Common myeloid progenitor, CD34-positive (primary cell): ENCODE measurements at regions not wholly inside any gene's neighbourhood (a gene's known extent, or its start where the extent isn't known, plus 50 kb on each side); places are given as distances from the start of the nearest gene placed in this dataset.

Experiments
- CTCF ChIA-PET: fragments of 350-600 bp; sonication (Branson Sonifier 250); formaldehyde crosslinking; loops from one replicate; lab custom pipeline; 2021; ENCODE audit warnings: antibody characterized with exemption; lab: Charles Lee
- POLR2A ChIA-PET: fragments of 350-600 bp; sonication (Branson Sonifier 250); formaldehyde crosslinking; loops from one replicate; lab custom pipeline; 2021; ENCODE audit warnings: antibody characterized with exemption; lab: Charles Lee
- DNase-seq, 3 donors: peaks; one replicate each; pipeline versions ENCODE4 v3.0.0 to v3.0.0-alpha.2; 2013
- H3K27ac ChIP-seq, 2 experiments: 1 replicate in 1 of 2; 2 replicates in 1 of 2; pipeline ENCODE4 v1.7.0; 2013; ENCODE audit warnings: inconsistent platforms in 2 of 2, low read length in 2 of 2, mild to moderate bottlenecking in 2 of 2, low read depth in 1 of 2, moderate library complexity in 1 of 2; ENCODE audit not compliant: severe bottlenecking in 2 of 2, insufficient read depth in 1 of 2, poor library complexity in 1 of 2
- H3K27me3 ChIP-seq, 5 experiments: replicated peaks in 2 of 5; 1 replicate in 3 of 5; 2 replicates in 2 of 5; pipeline versions ENCODE4 v1.6.1 to v1.7.0; 2013; ENCODE audit warnings: low read length in 4 of 5, mild to moderate bottlenecking in 2 of 5, moderate library complexity in 2 of 5, inconsistent platforms in 1 of 5; ENCODE audit not compliant: insufficient read depth in 5 of 5, control insufficient read depth in 4 of 5
- H3K36me3 ChIP-seq, 4 experiments: 1 replicate in 2 of 4; 2 replicates in 2 of 4; pipeline versions ENCODE4 v1.6.1 to v1.7.0; 2013; ENCODE audit warnings: low read length in 3 of 4, control low read depth in 1 of 4, mild to moderate bottlenecking in 1 of 4; ENCODE audit not compliant: control insufficient read depth in 4 of 4, insufficient read depth in 4 of 4
- H3K4me1 ChIP-seq, 4 experiments: 1 replicate in 3 of 4; 2 replicates in 1 of 4; pipeline versions ENCODE4 v1.6.1 to v1.7.1; 2013; ENCODE audit warnings: low read length in 3 of 4, mild to moderate bottlenecking in 3 of 4, control low read depth in 1 of 4, inconsistent platforms in 1 of 4, moderate library complexity in 1 of 4; ENCODE audit not compliant: control insufficient read depth in 4 of 4, insufficient read depth in 4 of 4; ENCODE audit errors: control extremely low read depth in 1 of 4
- H3K4me3 ChIP-seq, 7 experiments: 1 replicate in 4 of 7; 2 replicates in 3 of 7; pipeline versions ENCODE4 v1.5.1 to v1.7.0; 2013; ENCODE audit warnings: mild to moderate bottlenecking in 7 of 7, low read length in 6 of 7, moderate library complexity in 6 of 7, inconsistent platforms in 2 of 7, low read depth in 2 of 7, control low read depth in 1 of 7; ENCODE audit not compliant: insufficient read depth in 4 of 7, control insufficient read depth in 1 of 7; ENCODE audit errors: extremely low read depth in 1 of 7
- H3K9me3 ChIP-seq, 5 experiments: 1 replicate in 4 of 5; 2 replicates in 1 of 5; pipeline versions ENCODE4 v1.6.1 to v1.7.1; 2013; ENCODE audit warnings: low read length in 4 of 5, mild to moderate bottlenecking in 2 of 5, inconsistent platforms in 1 of 5, low read depth in 1 of 5, moderate library complexity in 1 of 5; ENCODE audit not compliant: control insufficient read depth in 4 of 5, insufficient read depth in 2 of 5; ENCODE audit errors: control extremely low read depth in 1 of 5
- WGBS: methylation state at CpG from one replicate; pipeline ENCODE4 v1.1.5; 2013; ENCODE audit not compliant: insufficient coverage; 5-methylcytosine and 5-hydroxymethylcytosine counted together

GRCh38 chr12:74381958-74382357 lies 155.7 kb upstream of the ATXN7L3B start:
- CTCF ChIA-PET = no interaction called here
- POLR2A ChIA-PET = no interaction called here
- Histone ChIP-seq H3K27ac (no peak overlapping the region), H3K4me1 (no peaks in the 10 kb centered on the region), H3K36me3 (no peaks in the 10 kb centered on the region), H3K4me3 (no peak overlapping the region), H3K9me3 (no peaks in the 10 kb centered on the region), H3K27me3 (no peaks in the 10 kb centered on the region)
- DNase-seq = no peak
- 100% methylated on average over 1 of the region's 2 CpGs for WGBS

GRCh38 chr12:74382983-74383382 lies 154.7 kb upstream of the ATXN7L3B start:
- Histone ChIP-seq H3K36me3 (no peaks in the 10 kb centered on the region), H3K4me3 (no peak overlapping the region), H3K9me3 (no peaks in the 10 kb centered on the region), H3K4me1 (no peaks in the 10 kb centered on the region), H3K27me3 (no peaks in the 10 kb centered on the region), H3K27ac (no peak overlapping the region)
- ChIA-PET CTCF (interaction anchor here (0.8 kb wide), 1 partner anchor 9 kb away, joined by 3 read pairs; no protein-coding TSS in a partner anchor), POLR2A (no interaction called here)
- no peak for DNase-seq

DNA sequence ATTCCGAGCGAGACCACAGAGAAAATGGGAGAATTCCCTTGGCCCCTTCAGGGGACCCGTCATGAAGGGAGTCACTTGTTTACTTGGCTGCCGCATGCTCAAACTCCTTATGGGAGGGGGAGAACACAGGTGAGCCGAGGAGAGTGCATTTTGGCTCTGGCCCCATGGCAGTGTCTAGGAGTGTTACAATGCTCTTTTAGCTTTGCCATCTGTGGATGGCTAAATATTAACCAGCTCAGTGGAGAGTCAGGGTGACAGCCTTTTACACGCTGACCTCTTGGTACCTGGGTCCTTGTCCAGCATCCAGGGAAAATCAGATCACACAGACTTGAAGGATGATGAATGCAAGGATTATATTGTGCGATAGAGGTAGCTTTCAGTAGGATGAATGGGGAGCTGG lies 146.4 kb upstream of the ATXN7L3B start:
- CTCF ChIA-PET = interaction anchor here (0.8 kb wide), 1 partner anchor 12 kb away, joined by 3 read pairs; no protein-coding TSS in a partner anchor
- POLR2A ChIA-PET = no interaction called here
- Histone ChIP-seq H3K27me3 (no peaks in the 10 kb centered on the region), H3K4me3 (no peak overlapping the region), H3K27ac (no peak overlapping the region), H3K9me3 (no peaks in the 10 kb centered on the region), H3K36me3 (no peaks in the 10 kb centered on the region), H3K4me1 (no peaks in the 10 kb centered on the region)
- DNase-seq = no peak
- WGBS = 94% methylated on average over 7 of the region's 7 CpGs

DNA sequence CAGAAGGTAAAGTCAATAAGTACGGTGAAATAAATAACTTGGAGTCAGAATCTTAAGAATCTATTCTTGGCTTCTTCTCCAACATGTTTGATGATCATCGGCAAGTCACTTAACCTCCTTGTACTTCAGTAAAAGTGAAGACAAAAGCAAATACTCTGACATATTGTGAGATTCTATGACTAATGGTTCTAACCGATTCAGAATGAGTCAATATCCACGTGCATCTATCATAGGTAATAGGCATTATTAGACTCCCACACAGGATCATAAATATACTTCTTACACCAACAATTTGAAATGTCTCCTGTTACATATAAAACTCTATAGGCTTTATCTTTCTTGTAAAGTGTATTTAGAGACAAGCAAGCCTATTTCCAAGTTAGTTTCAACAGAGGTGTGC lies 144.4 kb upstream of the ATXN7L3B start:
- Histone ChIP-seq H3K9me3 (no peaks in the 10 kb centered on the region), H3K27me3 (no peaks in the 10 kb centered on the region), H3K27ac (no peak overlapping the region), H3K4me1 (no peaks in the 10 kb centered on the region), H3K4me3 (no peak overlapping the region), H3K36me3 (no peaks in the 10 kb centered on the region)
- ChIA-PET CTCF (no interaction called here), POLR2A (no interaction called here)
- no peak for DNase-seq
- WGBS = no CpG with 5 or more reads among the region's 4 CpGs

DNA sequence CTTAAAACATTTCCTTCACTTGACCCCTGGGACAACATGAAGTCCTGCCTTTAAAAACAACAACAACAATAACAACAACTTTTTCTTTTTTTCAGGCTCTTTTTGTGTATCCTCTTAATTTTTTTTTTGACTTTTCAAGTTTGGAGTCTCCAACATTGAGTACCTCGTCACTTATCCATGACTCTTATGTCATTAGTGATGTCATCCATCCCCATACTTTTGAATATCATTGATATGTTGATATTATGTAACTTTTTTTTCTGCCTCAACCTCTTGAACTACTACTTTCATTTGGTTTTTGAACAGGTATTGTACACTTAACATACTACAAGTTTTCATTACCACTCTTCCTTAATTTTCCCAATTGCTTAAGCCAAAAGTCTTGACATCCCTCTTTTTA lies 143.0 kb upstream of the ATXN7L3B start:
- POLR2A ChIA-PET = no interaction called here
- CTCF ChIA-PET = no interaction called here
- WGBS = no CpG with 5 or more reads among the region's 1 CpG

GRCh38 chr12:74401035-74401434 lies 136.6 kb upstream of the ATXN7L3B start:
- DNase-seq = no peak
- CTCF ChIA-PET = no interaction called here
- no peaks in the 10 kb centered on the region for H3K36me3 ChIP-seq
- no peaks in the 10 kb centered on the region for H3K4me1 ChIP-seq
- 89% methylated on average over 1 of the region's 2 CpGs for WGBS
- H3K27ac ChIP-seq = no peak overlapping the region
- H3K9me3 ChIP-seq = no peaks in the 10 kb centered on the region
- POLR2A ChIA-PET = no interaction called here
- H3K4me3 ChIP-seq = no peak overlapping the region
- no peaks in the 10 kb centered on the region for H3K27me3 ChIP-seq

More for the DNA sequence above, 143.0 kb upstream of the ATXN7L3B start:
- Histone ChIP-seq H3K9me3 (no peaks in the 10 kb centered on the region), H3K27ac (no peak overlapping the region), H3K27me3 (no peaks in the 10 kb centered on the region), H3K36me3 (no peaks in the 10 kb centered on the region), H3K4me1 (no peaks in the 10 kb centered on the region), H3K4me3 (no peak overlapping the region)
- DNase-seq = no peak

- H3K36me3 ChIP-seq = no peaks in the 10 kb centered on the region
- no peaks in the 10 kb centered on the region for H3K9me3 ChIP-seq
- no peaks in the 10 kb centered on the region for H3K27me3 ChIP-seq
- no peak for DNase-seq
- H3K27ac ChIP-seq = no peak overlapping the region
- no peak overlapping the region for H3K4me3 ChIP-seq
- ChIA-PET POLR2A (no interaction called here), CTCF (no interaction called here)
- no peaks in the 10 kb centered on the region for H3K4me1 ChIP-seq
- 93% methylated on average over 1 of the region's 3 CpGs for WGBS
These were observed 135.7 kb upstream of the ATXN7L3B start for GRCh38 chr12:74401966-74402365.
